Skeletal muscle tissue (tissue), 3 donors: ENCODE measurements at regions not wholly inside any gene's neighbourhood (a gene's known extent, or its start where the extent isn't known, plus 50 kb on each side); places are given as distances from the start of the nearest gene placed in this dataset.
"Not testable (repeated sequence)": the region's sequence is repeated elsewhere in the genome, so short reads cannot be mapped to it uniquely, and the experiment has no call there.

ENCODE experiments used
- H3K27ac ChIP-seq: one replicate; pipeline ENCODE4 v1.7.0; 2013; ENCODE audit warnings: mild to moderate bottlenecking, low read depth, low read length, inconsistent platforms
- H3K27me3 ChIP-seq, 3 donors: one replicate each; pipeline ENCODE4 v1.7.0; 2013; ENCODE audit warnings: low read length in 3 of 3; ENCODE audit not compliant: control insufficient read depth in 3 of 3, insufficient read depth in 3 of 3
- H3K36me3 ChIP-seq, 3 donors: one replicate each; pipeline ENCODE4 v1.7.0; 2013; ENCODE audit warnings: low read length in 3 of 3; ENCODE audit not compliant: control insufficient read depth in 3 of 3, insufficient read depth in 3 of 3
- H3K4me1 ChIP-seq, 3 donors: one replicate each; pipeline ENCODE4 v1.7.0; 2013; ENCODE audit warnings: low read length in 3 of 3, mild to moderate bottlenecking in 3 of 3; ENCODE audit not compliant: control insufficient read depth in 3 of 3, insufficient read depth in 3 of 3
- H3K4me3 ChIP-seq, 3 donors: one replicate each; pipeline ENCODE4 v1.7.0; 2013; ENCODE audit warnings: low read length in 3 of 3
- H3K9ac ChIP-seq, 3 donors: one replicate each; pipeline ENCODE4 v1.7.0; 2013; ENCODE audit warnings: low read length in 3 of 3, mild to moderate bottlenecking in 3 of 3, moderate library complexity in 2 of 3, low read depth in 1 of 3
- H3K9me3 ChIP-seq, 3 donors: one replicate each; pipeline ENCODE4 v1.7.0; 2013; ENCODE audit warnings: low read length in 3 of 3; ENCODE audit not compliant: control insufficient read depth in 3 of 3
- donor health status: Osteomylitis.

DNA sequence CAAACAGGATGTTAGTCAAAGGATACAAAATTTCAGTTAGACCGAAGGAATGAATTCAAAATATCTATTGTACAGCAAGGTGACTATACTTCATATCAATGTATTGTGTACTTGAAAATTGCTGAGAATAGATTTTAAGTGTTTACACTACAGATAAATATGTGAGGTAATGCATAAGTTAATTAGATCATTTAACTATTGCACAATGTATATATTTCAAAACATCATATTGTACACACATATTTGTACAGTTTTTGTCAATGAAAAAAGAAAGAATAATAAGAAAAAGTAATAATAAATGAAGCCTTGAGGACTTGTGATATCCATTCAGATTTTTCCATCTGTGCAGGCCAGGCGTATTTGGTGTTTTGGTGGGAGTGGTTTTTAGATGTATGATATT lies 367.4 kb upstream of the SNX7 start:
- Histone ChIP-seq H3K27ac (no peak overlapping the region), H3K4me1 (no peaks in the 10 kb centered on the region), H3K27me3 (no peaks in the 10 kb centered on the region), H3K4me3 (no peak overlapping the region), H3K9ac (no peak overlapping the region), H3K9me3 (peaks cover 0 to 2% (median 0%) of the 10 kb centered on the region in 3 donors), H3K36me3 (no peaks in the 10 kb centered on the region)

DNA sequence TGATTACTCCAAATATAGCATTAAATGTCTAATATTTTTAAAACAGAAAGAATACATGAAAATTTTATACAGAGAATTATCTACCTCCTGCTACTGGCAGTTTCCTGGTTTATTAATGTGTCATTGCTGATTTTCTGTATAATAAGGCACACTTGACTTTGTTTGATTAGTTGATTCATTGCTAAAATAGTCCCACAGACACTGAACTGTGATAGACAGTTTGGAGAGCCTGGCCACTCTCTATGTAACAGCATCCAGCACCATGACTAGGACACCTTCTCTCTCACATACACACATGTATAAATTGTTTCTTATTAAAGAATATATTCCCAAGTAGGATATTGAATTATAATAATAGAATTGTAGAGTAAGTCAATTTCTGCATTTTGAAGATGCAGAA lies 368.5 kb upstream of the SNX7 start:
- H3K9ac ChIP-seq = no peak overlapping the region
- H3K27ac ChIP-seq = no peak overlapping the region
- H3K9me3 ChIP-seq = peaks cover 0 to 2% (median 0%) of the 10 kb centered on the region in 3 donors
- H3K4me3 ChIP-seq = no peak overlapping the region
- H3K36me3 ChIP-seq = no peaks in the 10 kb centered on the region
- H3K4me1 ChIP-seq = no peaks in the 10 kb centered on the region
- no peaks in the 10 kb centered on the region for H3K27me3 ChIP-seq

DNA sequence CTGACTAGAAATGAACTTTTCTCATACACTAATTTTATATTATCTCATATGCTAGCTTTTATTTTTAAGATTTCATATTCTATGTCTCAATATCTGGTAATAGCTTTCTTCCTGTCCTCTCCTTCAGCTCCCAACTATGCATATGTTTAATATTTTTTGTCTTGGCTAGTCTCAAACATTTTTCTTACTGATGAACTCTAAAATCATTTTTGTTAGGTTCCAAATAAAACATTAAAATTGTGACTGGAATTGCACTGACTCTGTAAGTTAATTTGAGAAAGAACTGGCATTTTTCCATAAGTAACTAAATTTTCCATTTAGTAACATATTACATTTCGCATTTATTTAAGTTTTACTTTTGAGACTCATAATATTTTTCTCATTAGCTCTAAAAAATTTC lies 368.5 kb upstream of the DPYD start:
- Histone ChIP-seq H3K4me1 (no peaks in the 10 kb centered on the region), H3K27me3 (no peaks in the 10 kb centered on the region), H3K27ac (no peak overlapping the region), H3K9ac (no peak overlapping the region), H3K36me3 (no peaks in the 10 kb centered on the region), H3K9me3 (no peaks in the 10 kb centered on the region), H3K4me3 (no peak overlapping the region)

DNA sequence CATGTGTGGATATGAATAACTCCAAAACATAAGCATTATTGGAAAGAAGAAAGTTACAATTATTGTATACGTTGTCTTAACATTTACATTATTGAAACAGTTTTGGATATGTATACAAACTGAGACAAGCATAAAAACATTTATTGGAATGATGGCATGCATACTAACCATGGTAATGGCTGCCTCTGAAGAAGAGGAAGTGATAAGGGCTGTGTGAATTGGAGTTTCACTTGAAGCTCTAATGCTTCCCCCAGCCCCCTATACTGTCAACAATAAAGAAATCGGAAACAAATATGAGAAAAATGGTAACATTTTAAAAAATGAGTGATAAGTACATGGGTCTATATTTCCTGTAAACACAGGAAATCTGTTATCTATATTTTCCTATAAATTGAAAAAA lies 367.7 kb upstream of the DPYD start:
- H3K27ac ChIP-seq = no peak overlapping the region
- H3K36me3 ChIP-seq = no peaks in the 10 kb centered on the region
- H3K9me3 ChIP-seq = no peaks in the 10 kb centered on the region
- H3K27me3 ChIP-seq = no peaks in the 10 kb centered on the region
- H3K9ac ChIP-seq = no peak overlapping the region
- no peak overlapping the region for H3K4me3 ChIP-seq
- H3K4me1 ChIP-seq = no peaks in the 10 kb centered on the region

DNA sequence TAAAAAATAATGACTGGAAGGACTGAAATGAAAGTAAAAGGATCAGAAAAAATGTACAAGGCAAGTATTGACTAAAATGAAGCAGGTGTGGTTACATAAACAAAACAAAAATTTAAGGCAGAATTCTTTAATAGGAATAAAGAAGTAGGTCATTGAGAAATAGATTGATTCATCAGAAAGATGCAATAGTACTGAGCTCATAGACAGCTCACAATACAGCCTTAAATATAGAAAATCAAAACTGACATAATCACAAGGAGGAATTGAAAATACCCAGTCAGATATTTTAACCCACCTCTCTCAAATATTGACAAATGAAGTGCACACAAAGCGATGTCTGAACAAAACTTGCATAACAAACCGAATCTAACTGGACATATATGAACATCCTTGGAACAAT lies 366.8 kb upstream of the DPYD start:
- H3K4me3 ChIP-seq = no peak overlapping the region
- no peak overlapping the region for H3K27ac ChIP-seq
- H3K9me3 ChIP-seq = no peaks in the 10 kb centered on the region
- H3K4me1 ChIP-seq = no peaks in the 10 kb centered on the region
- no peak overlapping the region for H3K9ac ChIP-seq
- H3K36me3 ChIP-seq = no peaks in the 10 kb centered on the region
- H3K27me3 ChIP-seq = no peaks in the 10 kb centered on the region

DNA sequence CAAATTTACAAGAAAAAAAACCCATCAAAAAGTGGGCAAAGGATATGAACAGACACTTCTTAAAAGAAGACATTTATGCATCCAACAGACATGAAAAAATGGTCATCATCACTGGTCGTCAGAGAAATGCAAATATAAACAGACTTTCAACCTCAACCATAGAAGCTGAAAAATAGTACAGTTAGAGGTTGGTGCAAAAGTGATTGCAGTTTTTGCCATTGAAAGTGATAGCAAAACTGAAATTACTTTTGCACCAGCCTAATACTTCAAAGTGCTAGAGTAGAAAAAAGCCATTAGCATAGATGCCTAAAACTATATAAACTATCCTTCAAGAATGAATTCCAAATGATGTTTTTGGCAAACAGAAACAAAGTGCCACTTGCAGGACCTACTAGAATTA lies 365.8 kb upstream of the DPYD start:
- Histone ChIP-seq H3K36me3 (no peaks in the 10 kb centered on the region), H3K27ac (no peak overlapping the region), H3K9me3 (no peaks in the 10 kb centered on the region), H3K4me3 (no peak overlapping the region), H3K9ac (no peak overlapping the region), H3K27me3 (no peaks in the 10 kb centered on the region), H3K4me1 (no peaks in the 10 kb centered on the region)

DNA sequence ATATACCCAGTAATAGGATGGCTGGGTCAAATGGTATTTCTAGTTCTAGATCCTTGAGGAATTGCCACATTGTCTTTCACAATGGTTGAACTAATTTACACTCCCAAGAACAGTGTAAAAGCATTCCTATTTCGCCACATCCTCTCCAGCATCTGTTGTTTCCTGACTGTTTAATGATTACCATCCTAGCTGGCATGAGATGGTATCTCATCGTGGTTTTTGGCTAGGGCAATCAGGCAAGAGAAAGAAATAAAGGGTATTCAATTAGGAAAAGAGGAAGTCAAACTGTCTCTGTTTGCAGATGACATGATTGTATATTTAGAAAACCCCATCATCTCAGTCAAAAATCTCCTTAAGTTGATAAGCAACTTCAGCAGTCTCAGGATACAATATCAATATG lies 364.5 kb upstream of the DPYD start:
- not testable (repeated sequence) for H3K4me1 ChIP-seq, H3K4me3 ChIP-seq, H3K27ac ChIP-seq, H3K9ac ChIP-seq, H3K9me3 ChIP-seq, H3K36me3 ChIP-seq, H3K27me3 ChIP-seq

DNA sequence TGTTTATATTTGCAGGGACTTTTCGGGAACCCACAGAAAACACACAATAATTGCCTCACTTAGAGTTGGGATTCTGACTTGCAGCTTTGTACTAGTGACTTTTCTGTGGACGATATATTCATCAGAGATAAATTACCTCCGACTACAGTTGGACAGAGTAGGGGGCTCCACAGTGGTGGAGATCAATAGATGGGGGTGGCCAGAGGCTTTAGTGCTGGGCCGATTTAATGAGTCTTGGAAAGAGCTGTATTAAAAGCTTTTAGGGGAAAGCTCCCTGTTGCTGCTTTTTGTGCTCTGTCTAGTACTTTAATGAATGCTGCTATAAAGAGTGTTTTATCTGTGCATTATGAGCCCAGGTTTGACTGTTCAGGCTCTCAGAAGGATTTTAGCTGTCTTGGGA lies 359.2 kb upstream of the DPYD start:
- no peaks in the 10 kb centered on the region for H3K36me3 ChIP-seq
- H3K9ac ChIP-seq = no peak overlapping the region
- no peaks in the 10 kb centered on the region for H3K9me3 ChIP-seq
- H3K4me1 ChIP-seq = no peaks in the 10 kb centered on the region
- H3K27ac ChIP-seq = no peak overlapping the region
- H3K27me3 ChIP-seq = no peaks in the 10 kb centered on the region
- no peak overlapping the region for H3K4me3 ChIP-seq

DNA sequence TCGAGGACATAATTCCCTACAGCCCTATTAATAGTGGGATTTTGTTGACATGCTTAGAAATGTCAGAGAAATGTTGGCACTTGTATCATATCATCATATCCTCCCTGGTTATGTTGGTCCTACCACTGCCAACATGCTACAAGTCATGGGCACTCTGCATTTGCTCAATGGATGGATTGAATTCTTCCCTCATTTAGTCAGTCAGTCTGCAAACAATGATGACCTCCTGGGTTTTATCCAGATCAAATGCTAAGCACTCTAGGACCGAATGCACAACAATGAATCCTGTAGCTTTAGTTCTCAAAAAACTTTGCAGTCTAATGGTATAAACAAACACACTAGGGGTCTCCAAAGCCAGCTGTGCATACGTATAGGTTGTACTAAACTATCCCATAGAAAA lies 357.2 kb upstream of the DPYD start:
- Histone ChIP-seq H3K27me3 (no peaks in the 10 kb centered on the region), H3K4me1 (no peaks in the 10 kb centered on the region), H3K4me3 (no peak overlapping the region), H3K27ac (no peak overlapping the region), H3K9me3 (no peaks in the 10 kb centered on the region), H3K36me3 (no peaks in the 10 kb centered on the region), H3K9ac (no peak overlapping the region)

DNA sequence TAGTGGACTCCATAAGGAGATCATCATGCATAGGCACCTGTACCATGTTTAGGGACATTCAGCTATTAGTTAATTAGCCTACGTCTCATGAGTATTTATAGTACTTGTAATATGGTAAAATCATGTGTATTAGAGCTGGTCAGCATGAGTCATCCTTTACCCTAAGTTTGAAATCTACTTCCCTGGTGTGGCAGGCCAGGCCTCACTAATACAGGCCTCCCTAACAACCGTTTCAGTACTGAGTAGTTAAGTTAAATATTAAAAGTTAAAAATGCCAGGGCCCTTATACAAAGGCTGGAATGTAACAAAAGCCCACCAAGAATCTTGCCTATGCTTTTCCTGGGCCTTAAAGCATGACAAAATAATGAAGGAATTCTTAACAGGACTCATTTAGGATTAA lies 356.3 kb upstream of the DPYD start:
- Histone ChIP-seq H3K9ac (no peak overlapping the region), H3K4me1 (no peaks in the 10 kb centered on the region), H3K27me3 (no peaks in the 10 kb centered on the region), H3K4me3 (no peak overlapping the region), H3K27ac (no peak overlapping the region), H3K9me3 (no peaks in the 10 kb centered on the region), H3K36me3 (no peaks in the 10 kb centered on the region)

DNA sequence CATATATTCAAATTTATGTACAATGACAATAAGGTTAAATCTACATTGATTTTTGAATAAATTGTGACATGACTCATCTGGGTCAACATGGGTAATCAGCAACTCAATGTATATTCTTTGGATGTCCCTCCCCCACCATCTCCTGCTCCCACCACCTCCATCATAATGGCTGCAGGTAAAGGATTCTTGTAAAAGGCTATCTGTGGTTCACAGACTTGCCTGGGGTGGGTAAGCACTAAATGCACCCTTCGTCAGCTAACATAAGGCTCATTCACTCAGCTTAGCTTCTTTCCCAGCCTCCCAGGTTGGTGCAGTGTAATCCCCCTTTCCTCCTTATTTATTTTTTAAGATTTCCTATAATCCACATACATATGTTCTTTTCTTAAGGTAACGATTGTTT lies 355.7 kb upstream of the DPYD start:
- H3K4me3 ChIP-seq = no peak overlapping the region
- H3K9ac ChIP-seq = no peak overlapping the region
- H3K27ac ChIP-seq = no peak overlapping the region
- no peaks in the 10 kb centered on the region for H3K4me1 ChIP-seq
- H3K27me3 ChIP-seq = no peaks in the 10 kb centered on the region
- H3K36me3 ChIP-seq = no peaks in the 10 kb centered on the region
- H3K9me3 ChIP-seq = no peaks in the 10 kb centered on the region
